DMS53 (cell line): ENCODE measurements at regions not wholly inside any gene's neighbourhood (a gene's known extent, or its start where the extent isn't known, plus 50 kb on each side); places are given as distances from the start of the nearest gene placed in this dataset.

Experiments used
- DNase-seq: peaks from one replicate; lab custom pipeline; 2025; lab: John Stamatoyannopoulos, UW

DNA sequence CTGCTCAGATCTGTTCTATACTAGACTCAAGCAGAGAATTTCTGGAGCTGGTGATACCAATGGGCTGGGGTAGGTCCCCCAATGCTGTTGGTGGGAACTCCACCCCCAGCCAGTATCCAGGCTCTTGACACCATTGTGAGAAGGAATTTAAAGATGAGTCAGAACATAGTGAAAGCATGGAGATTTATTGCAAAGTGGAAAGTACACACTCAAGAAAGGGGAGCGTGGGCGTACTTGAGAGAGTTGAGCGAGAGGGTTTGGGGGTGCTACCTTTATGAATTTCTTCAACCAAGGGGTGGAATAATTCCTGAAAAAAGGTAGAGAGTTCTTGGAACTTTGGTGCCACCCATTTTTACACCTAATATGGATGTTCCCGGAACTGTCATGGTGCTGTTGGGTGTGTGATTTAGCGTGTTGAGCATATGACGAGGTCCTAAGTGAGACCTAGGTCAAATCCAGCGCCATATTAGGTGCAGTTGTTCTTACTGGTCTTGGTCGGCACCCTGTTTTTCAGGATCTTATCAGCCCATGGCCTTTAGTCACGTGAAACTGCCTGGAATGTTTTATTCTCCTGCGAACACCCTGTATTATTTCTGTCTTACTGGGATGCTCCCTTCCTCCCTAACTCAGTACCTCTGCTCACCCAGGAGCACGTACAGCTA lies 122.0 kb upstream of the AHR start:
- DNase-seq = no peak

DNA sequence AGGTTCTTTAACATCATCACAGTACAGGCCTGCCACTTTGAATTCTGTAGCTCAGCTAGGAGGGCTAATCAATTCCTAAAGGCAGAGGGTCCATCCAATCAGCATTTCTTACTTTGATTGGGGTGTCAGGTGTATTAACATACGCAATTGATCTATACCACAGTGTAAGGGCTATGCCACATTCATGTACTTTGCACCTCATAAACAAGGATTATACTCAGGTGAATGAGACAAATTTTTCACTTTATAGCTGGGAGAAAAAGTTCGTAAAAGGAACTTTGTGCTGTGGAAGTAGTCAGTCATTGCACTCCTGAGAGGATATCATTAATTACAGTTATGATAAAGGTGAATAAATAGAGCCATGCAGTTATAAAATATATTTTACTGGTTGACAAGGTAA lies 119.9 kb upstream of the AHR start:
- no peak for DNase-seq

DNA sequence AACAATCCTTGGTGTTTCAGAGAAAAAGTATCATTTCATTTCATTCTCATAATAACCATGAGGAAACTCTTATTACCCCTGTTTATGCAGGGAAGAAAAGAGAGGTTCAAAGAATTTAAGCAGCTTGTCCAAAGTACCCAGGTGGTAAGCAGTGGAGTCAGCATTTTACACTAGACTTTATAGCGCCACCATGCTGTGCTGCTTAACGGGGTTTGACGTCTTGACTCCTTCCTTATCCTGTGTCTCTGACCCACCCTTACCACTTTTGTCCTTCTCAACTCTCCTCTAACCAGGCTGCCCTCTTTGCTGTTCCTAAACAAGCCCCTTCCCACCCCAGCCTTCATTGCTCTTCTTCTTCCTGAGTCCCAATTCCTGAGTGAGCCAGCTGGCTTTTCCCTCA lies 117.0 kb upstream of the AHR start:
- no peak for DNase-seq

DNA sequence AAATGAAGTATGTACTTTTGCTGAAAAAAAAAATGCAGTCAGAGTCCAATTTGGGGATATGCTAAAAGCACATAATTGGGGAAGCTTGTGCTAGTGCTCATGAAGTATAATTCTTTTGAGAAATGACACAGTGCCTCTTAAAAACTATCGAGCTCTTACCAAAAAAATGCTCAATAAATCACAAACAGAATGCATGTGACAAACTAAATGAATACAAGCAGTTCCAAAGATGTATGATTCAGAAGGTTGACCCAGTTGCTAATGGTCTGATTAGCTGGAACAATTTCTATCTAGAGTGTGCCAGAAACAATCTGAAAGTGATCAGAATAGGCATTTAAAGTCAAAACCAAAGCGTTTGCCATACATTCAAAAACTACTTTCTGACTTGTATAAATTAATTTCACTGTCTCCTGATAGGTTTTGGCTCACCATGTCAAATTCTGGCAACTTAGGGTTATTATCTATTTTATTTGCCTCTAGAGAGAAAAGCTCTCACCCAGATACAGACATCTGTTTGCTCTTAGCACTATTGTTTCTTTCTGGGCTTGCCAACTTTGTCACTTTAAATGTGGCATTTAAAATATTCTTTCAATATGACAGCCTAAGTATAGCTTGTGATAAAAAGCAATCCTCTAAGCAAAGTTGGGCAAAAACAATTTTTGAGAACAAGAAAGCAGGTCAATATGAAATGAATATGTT lies 114.7 kb upstream of the AHR start:
- DNase-seq = no peak

DNA sequence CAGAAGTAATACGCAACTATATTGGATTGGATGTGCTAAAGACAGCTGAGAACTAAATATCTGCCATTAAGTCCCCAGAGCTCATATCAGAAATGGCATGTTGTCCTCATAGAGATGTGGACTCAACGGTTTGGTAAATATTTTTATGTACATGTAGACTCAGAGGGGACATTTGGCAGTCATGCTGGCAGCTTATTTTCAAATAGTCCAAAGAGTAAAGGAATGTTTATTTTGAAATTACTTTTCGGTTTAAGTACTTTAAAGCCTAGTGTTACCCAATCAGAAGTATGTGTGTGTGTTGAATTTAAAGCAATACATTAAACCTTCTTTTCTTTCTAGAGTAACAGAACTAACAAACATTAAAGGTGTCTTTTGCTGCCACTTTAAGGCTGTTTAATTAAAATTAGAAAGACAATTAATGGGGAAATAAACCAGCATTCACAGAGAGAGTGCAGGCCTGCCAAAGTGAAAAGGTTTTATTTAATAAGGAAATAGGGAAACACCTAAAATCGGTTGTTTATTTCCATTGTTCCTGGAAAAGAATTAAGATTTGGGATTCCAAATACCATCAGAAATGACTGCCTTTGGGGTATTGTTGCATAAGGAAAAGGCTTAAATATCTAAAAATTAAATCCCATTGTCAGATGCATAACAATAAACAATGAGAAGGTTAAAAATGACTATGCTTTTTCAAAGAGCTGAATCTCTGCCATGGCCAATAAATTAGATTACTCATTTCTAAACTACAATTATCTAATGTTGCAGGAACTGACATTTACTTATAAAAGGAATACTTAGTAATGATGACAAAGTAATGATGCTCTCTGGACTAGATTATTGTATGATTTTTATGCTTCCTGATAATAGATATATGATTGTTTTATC lies 113.4 kb upstream of the AHR start:
- DNase-seq = no peak

DNA sequence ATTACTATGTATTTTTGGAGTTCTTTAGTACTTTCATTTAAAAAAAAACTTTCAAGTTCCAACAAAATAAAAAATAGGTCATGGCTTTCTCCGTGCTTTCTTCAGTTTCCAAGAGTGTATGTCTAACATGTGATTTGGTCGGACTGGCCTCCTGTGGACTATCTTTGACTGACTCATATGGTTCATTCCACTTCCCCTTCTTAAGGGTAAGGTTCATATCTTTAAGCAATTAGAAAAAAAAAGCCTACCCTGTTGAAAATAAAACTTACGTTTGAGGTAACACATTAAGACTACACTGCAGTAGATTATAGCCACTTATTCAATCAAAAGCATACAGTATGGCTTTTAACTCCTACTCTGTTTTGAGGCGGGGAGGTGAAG lies 112.8 kb upstream of the AHR start:
- no peak for DNase-seq

DNA sequence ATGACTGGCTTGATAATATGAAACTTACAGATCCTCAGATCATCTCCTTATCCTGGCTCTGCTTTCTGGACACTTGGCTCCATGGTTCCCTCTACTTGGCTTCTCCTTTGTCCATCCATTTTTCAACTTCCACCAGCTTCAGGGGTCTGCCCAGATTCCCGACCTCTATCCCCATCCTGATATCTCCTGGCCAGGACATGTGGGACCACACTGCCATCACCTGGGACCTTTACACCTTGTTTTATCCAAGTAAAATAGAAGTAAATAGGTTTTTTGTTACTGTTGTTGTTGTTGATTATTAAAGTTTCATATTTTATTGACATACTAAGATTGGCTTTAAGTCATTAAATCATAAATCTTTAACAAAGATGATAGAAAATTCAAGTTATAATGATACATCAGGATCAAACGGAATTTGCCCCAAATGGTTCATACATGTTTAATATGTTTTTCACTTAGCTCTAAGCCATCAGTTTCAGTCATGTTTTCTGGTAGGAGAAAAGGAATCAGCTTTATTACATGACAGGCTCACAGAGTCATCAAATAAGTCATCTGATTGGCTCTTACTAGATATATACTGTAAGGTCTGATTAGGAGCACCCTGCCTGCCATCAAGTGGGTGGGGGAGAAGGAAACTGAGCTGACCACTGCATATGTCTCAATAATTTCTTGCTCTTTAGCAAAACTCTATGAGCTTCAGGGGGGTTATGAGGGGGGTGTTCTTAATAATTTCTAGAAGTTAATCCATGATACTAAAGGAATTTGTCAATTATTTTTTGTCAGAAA lies 111.5 kb upstream of the AHR start:
- peak; percentile 16 for DNase-seq

DNA sequence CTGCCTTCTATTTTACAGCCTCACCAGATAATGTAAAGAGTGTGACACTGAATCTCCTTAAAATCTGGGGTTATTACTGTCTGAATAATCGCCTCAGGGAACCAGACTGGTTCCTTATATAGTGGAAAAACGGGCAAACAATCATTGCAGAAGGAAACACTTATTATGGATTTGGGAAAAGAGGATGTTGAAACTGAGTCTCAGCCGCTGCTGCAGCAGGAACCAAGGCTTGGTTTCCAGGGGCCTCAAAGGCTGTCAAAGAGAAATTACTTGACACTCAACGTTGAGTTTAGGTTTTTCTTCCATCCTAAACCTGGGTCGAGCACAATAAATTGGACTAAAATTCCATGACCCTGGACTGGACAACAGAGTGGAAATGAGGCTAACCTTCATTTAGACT lies 103.8 kb upstream of the AHR start:
- no peak for DNase-seq

DNA sequence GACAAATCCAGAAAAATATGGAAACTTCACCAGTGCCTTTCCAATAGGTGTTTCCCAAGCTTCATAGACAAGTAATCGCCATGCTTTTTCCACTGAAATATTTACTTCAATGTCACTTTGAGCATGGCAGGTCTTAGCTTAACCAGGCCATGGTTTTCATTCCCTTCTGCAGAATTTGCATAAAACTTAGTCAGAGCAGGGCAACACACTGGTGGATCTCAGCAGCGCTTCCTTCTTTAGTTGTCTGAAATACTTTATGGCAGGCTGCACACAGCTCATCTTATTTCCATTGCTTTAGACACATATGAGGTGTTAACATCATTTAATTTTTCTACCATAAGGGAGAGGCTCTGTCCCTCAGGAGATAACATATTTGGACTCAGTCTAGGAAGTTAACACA lies 102.9 kb upstream of the AHR start:
- DNase-seq = no peak

DNA sequence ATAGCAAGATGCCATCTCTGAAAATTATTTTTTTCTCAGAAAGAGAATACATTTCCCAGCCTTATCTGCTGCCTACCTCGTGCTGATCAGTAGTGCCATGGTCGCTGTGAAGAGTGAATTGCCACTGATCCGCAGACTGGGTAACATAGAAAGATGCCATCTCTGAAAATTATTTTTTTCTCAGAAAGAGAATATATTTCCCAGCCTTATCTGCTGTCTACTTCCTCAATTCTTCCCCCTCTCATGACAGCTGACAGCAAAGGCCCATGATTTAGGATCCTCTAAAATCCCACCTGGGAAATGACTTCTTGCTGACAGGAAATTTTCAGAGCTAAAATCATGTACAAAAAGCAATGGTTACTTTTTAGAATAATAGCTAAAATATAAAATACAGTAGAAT lies 92.5 kb upstream of the AHR start:
- no peak for DNase-seq

DNA sequence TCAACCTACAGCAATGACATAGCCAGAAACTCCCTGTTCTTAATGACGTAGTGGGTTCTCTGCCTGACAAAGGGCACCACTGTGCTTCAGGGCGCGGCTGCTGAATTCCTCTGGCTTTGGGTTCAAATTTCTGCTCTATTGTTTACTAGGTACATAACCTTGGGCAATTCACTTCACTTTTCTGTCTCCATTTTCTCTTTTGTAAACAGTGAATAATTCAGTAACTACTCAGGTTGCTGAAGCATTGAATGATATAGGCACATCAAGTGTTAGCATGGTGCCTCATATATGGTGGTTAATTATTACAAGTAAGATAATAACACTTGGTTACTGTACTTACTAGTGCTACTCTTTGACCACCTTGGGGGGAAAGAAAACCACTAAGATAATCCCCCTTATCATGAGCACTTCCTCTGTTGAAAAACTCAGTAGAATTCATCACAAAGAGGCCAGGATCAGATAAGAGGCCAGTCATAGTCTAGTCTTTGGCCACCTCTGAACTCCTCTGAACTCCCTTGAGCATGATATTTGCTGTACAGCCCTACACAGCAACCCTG lies 92.0 kb upstream of the AHR start:
- DNase-seq = peak; percentile 93

DNA sequence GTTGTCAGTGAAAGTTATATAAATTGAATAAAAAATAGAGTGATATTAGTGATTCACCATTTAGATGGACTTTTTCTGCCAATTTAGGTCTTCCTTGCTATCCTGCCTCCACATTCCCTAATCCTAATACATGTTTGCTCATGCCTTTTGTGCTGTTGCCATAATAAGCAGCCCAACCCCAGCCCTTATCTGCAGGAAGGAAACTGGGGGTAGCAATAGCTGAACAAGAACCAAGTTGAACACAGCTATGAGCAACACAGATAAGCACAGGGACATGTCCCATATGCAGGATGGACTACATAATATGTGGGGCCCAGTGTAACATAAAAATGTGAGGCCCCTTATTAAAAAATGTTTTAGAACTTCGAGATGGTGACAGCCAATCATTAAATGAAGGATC lies 91.2 kb upstream of the AHR start:
- DNase-seq = peak; percentile 31

DNA sequence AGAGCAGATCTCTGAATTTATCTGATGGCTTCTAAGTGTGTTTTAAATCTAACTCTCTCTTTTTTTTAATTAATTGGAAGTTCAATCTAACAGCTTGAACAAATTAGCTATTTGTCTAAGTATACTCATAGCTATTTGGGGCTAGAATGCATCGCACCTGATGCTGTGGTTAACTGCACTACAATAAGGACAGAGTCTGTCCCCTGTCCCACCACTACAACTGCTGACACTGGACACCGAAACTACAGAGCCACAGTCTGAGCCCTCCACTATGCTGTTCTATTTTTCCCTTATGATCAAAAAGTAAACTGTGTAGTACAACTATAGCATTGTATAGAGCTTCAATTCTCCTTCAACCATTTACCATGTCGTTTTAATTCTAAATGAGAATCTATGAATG lies 89.4 kb upstream of the AHR start:
- DNase-seq = no peak

DNA sequence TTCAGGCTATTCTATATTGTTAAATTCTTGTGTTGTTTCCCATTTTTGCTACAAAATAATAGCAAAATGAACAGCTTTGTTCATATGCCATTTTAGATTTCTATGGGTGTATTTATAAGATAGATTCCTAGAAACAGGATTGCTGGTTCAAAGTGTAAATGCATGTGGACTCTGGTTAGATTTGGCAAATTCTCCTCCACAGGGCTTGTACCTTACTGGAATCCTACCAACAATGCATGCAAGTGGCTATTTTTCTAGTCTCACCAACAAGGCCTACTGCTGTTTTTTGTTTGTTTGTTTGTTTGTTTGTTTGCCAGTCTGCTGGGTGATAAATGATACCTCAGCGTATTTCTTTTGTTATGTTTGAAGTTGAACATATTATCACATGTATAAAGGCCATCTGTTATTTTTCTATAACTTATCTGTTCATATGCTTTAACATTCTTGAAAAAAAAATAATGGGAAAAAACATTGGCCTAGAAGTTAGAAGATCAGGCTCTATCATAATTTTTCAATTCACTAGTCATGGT lies 87.1 kb upstream of the AHR start:
- DNase-seq = no peak

DNA sequence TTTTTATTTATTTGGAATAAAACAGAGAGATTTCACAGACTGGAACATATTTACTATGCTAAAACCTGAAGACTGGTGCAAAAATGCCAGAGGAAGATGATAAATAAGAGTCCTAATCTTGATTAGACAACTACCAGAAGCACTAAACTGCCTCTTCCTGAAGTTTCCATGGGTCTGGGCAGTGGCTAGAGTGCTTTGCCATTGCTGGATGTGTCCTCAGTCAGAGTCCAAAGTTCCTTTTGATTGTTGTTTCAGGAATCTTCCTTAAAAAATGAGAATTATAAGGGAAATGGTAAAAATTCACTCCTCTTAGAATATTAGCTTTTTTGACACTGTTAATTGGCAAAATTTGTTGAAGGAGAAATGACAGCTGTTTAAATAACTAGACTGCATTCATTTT lies 86.3 kb upstream of the AHR start:
- DNase-seq = peak; percentile 29

DNA sequence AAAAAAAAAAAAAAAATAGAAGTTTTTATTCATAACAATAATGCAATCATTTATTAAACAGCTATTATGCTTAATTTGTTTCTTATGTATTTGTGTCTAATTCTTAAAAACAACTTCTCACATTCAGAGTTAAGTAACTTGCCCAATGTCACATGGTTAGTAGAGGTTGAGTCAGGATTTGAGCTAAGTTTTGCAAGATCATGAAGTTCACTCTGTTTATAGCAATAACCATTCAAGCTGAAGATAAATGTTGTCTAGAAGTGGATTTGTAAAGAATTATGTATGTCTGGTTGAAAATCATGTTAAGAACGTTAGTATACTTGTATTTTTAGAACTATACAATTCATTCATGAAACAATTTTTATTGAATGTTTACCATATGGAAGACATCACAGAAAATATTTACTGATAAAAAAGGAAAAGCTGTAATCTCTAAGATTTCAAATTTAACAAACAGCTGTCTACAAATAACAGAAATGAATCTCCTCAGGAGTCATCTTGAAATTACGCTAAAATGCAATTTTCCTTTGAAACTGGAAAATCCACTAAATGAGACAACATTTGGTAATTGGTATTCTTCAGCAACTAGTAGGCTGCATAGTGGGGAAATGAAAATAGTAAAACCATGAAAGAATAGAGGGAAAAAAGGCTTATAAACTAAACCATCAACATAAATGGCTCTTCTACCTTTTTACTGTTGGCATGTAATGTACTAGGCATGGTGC lies 70.5 kb upstream of the AHR start:
- no peak for DNase-seq

DNA sequence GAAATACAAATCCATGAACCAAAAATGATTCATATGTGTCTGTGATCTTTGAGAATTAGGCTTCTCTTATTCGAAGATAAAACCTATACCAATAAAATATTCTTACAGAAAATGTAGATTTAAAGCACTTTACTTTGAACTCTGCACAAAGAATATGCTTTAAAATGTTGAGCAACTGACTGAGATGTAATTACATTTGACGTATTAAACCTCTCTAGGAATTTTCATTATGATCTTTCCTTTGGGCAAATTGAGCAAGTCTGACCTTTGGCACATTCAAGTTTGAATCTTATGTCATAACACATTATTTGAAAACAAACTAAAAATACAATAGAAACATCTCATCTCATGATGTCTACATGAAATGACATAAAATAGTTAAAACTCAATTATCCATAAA lies 69.2 kb upstream of the AHR start:
- DNase-seq = no peak

DNA sequence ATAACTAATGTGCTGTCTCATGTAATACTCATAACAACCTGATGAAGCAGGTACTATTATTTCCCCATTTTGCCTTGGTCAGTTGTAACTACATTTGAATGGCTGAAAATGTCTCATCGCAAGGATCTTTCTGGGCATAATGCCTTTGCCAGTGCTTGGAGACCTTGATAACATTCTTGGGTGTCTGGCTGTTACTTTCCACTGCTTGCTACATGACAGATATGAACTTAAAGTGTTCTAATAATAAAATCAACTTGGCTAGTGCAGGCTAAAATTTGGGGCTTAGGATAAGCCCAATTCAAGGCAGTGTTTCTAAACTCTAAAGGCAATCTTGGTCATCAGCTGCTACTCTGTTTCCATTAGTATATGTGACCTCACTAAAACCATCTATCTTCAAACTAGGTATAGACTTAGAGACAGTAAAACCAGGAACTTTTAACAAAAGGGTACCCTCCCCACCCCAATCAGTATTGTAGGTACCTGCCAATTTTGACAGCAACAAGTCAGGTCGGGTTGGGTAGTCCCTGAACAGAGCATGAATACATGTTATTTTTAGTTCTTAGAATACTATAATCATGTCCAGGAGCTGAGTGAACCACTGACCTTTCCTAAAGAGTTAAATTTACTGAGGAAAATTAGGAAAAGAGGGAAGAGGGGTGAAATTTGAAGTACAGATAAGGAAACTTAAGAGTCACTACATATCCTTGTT lies 68.2 kb upstream of the AHR start:
- DNase-seq = no peak

DNA sequence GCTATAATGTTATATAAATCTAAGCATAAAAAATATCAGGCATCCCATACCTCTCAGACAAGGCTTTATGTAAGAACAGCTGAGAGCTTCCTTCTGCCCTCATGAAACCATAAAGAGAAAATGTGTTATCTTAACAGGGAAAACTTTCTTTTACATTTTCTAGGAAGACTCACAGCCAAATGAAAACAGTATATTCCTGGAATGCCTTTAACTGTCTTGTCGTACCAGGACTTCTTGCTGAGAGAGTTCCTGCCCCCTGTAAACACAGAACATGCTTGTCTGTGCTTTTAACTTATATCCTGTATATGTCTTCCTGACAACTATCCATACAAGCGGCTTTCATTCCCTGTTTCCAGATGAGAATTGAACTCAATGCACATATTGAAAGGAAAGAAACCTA lies 64.8 kb upstream of the AHR start:
- no peak for DNase-seq

DNA sequence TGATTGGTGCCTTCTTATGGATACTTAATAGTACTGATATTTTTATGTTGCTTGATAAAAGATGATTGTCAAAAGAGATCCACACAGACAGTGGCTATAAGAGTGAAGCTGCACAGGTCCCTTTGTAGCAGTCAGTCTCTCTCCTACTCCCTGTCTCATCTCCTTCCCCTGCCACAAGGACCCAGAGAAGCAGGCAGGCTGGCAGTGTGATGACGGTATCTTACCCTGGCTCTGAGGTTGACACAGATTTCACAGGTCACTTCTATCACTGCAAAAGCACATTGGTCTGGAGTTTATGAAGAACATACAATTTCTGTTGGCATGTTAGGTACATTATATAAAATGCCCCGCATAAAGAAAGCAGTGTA lies 64.4 kb upstream of the AHR start:
- DNase-seq = peak; percentile 74
